ENCODE measurements at regions not wholly inside any gene's neighbourhood (a gene's known extent, or its start where the extent isn't known, plus 50 kb on each side); places are given as distances from the start of the nearest gene placed in this dataset.

DNA sequence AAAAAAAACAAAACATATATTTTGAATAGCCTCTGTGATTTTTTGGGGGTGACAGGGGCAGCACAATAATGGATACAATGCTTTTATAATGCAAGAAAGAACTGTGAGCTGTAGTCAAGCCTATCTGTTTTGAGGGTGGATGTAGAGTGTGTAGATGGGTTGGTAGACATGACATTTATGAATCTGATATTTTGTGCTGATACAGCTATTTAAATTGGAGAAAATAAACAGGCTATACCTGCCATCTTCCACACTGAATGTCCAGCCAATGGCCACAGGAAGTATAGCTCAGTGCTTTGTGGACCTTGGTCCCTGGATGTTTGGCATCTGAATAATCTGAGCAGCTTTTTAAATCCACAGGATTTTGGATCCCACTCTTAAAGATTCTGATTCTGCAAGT lies 175.0 kb downstream of the NEDD1 start:
- Histone ChIP-seq H3K27ac (ENCODE audit: insufficient read depth in 1 of 2, low read depth in 1 of 2, low read length in 2 of 2, poor library complexity in 1 of 2, severe bottlenecking in 2 of 2) (no peak overlapping the region), H3K4me1 (ENCODE audit: control extremely low read depth in 1 of 4, control insufficient read depth in 4 of 4, insufficient read depth in 4 of 4, low read length in 3 of 4) (no peaks in the 10 kb centered on the region), H3K36me3 (ENCODE audit: control insufficient read depth in 4 of 4, insufficient read depth in 4 of 4, low read length in 3 of 4) (no peaks in the 10 kb centered on the region), H3K27me3 (replicated peaks in 2 of 5; ENCODE audit: control insufficient read depth in 4 of 5, insufficient read depth in 5 of 5, low read length in 4 of 5) (no peaks in the 10 kb centered on the region), H3K9me3 (ENCODE audit: control extremely low read depth in 1 of 5, control insufficient read depth in 4 of 5, insufficient read depth in 2 of 5, low read depth in 1 of 5, low read length in 4 of 5) (no peaks in the 10 kb centered on the region), H3K4me3 (ENCODE audit: control insufficient read depth in 1 of 7, extremely low read depth in 1 of 7, insufficient read depth in 4 of 7, low read depth in 2 of 7, low read length in 6 of 7) (no peak overlapping the region)
- DNase-seq: no peak
- CTCF ChIA-PET: no interaction called here
- POLR2A ChIA-PET: no interaction called here

DNA sequence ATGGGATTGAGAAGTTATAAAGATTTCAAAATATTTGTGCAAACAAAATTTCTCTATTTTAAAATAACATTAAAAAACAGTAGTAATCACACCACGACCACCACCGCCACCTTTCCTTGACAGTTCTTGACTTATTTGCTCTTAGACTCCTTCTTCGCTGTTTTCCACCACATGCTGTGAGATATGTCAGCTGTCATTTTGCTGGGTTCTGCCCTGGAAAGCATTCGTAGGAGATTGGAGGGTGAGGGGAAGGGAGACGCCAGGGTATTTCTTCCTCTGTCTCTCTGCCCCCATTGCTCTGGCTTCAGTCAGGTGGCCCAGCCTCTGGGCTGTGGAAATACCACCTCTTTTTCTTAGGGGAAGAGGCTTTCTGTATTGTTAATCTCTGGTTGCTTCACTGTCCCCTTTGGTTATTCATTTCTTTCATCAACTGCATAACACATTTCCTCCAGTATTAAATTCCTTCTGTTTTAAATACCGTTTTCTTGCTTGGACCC lies 186.2 kb downstream of the NEDD1 start:
- no peaks in the 10 kb centered on the region for H3K36me3 ChIP-seq (ENCODE audit: control insufficient read depth in 4 of 4, insufficient read depth in 4 of 4, low read length in 3 of 4)
- no peaks in the 10 kb centered on the region for H3K4me1 ChIP-seq (ENCODE audit: control extremely low read depth in 1 of 4, control insufficient read depth in 4 of 4, insufficient read depth in 4 of 4, low read length in 3 of 4)
- no CpG with 5 or more reads among the region's 6 CpGs for WGBS (ENCODE audit: insufficient coverage)
- H3K4me3 ChIP-seq (ENCODE audit: control insufficient read depth in 1 of 7, extremely low read depth in 1 of 7, insufficient read depth in 4 of 7, low read depth in 2 of 7, low read length in 6 of 7): no peak overlapping the region
- no peaks in the 10 kb centered on the region for H3K27me3 ChIP-seq (replicated peaks in 2 of 5; ENCODE audit: control insufficient read depth in 4 of 5, insufficient read depth in 5 of 5, low read length in 4 of 5)
- H3K27ac ChIP-seq (ENCODE audit: insufficient read depth in 1 of 2, low read depth in 1 of 2, low read length in 2 of 2, poor library complexity in 1 of 2, severe bottlenecking in 2 of 2): no peak overlapping the region
- no peaks in the 10 kb centered on the region for H3K9me3 ChIP-seq (ENCODE audit: control extremely low read depth in 1 of 5, control insufficient read depth in 4 of 5, insufficient read depth in 2 of 5, low read depth in 1 of 5, low read length in 4 of 5)
- ChIA-PET POLR2A (no interaction called here), CTCF (no interaction called here)
- DNase-seq: no peak

DNA sequence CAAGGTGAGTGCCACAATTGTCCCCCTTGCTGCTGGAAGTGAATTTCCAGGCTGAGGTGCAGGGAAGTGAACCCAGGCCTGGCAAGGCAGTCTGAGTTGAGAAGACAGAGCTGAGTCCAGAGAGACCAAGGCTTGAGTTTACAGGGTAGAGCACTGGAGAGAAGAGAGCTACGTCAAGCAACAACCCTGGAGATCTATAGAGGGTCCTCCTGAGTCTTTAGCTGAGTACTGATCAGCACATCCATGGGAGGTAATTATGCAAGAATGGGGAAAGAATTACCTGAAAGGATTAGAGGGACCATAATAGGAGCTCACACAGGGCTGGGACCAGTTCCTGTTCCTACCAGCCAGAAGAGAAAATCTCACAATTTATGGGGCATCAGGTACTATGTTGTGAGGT lies 190.7 kb downstream of the NEDD1 start:
- no peak overlapping the region for H3K27ac ChIP-seq (ENCODE audit: insufficient read depth in 1 of 2, low read depth in 1 of 2, low read length in 2 of 2, poor library complexity in 1 of 2, severe bottlenecking in 2 of 2)
- no peaks in the 10 kb centered on the region for H3K27me3 ChIP-seq (replicated peaks in 2 of 5; ENCODE audit: control insufficient read depth in 4 of 5, insufficient read depth in 5 of 5, low read length in 4 of 5)
- H3K4me1 ChIP-seq (ENCODE audit: control extremely low read depth in 1 of 4, control insufficient read depth in 4 of 4, insufficient read depth in 4 of 4, low read length in 3 of 4): no peaks in the 10 kb centered on the region
- DNase-seq: no peak
- no peaks in the 10 kb centered on the region for H3K9me3 ChIP-seq (ENCODE audit: control extremely low read depth in 1 of 5, control insufficient read depth in 4 of 5, insufficient read depth in 2 of 5, low read depth in 1 of 5, low read length in 4 of 5)
- ChIA-PET CTCF (no interaction called here), POLR2A (interaction anchor here (0.6 kb wide), 1 partner anchor 82 kb away, joined by 6 read pairs; no protein-coding TSS in a partner anchor)
- 89% methylated on average over 1 of the region's 1 CpG for WGBS (ENCODE audit: insufficient coverage)
- H3K4me3 ChIP-seq (ENCODE audit: control insufficient read depth in 1 of 7, extremely low read depth in 1 of 7, insufficient read depth in 4 of 7, low read depth in 2 of 7, low read length in 6 of 7): no peak overlapping the region
- no peaks in the 10 kb centered on the region for H3K36me3 ChIP-seq (ENCODE audit: control insufficient read depth in 4 of 4, insufficient read depth in 4 of 4, low read length in 3 of 4)

DNA sequence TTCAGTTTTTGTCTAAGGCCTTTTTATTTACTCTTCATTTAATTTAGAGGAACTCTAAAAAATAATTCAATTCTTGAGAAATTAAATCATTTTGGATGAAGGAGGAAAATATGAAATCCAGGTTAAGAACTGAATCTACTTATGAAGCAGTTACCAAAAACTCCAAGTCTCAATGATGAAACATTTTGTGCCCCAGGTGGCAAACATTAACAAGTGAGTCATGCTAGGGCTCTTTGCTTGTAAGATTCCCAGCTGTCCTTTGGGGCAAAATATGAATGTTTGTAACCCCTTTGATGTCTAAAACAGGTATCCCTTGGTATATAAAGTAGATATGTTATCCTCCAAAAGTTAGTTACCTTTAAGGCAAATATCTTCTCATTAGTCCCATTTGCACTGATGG lies 202.4 kb downstream of the NEDD1 start:
- Histone ChIP-seq H3K9me3 (ENCODE audit: control extremely low read depth in 1 of 5, control insufficient read depth in 4 of 5, insufficient read depth in 2 of 5, low read depth in 1 of 5, low read length in 4 of 5) (no peaks in the 10 kb centered on the region), H3K36me3 (ENCODE audit: control insufficient read depth in 4 of 4, insufficient read depth in 4 of 4, low read length in 3 of 4) (no peaks in the 10 kb centered on the region), H3K4me1 (ENCODE audit: control extremely low read depth in 1 of 4, control insufficient read depth in 4 of 4, insufficient read depth in 4 of 4, low read length in 3 of 4) (no peaks in the 10 kb centered on the region), H3K27me3 (replicated peaks in 2 of 5; ENCODE audit: control insufficient read depth in 4 of 5, insufficient read depth in 5 of 5, low read length in 4 of 5) (no peaks in the 10 kb centered on the region), H3K27ac (ENCODE audit: insufficient read depth in 1 of 2, low read depth in 1 of 2, low read length in 2 of 2, poor library complexity in 1 of 2, severe bottlenecking in 2 of 2) (no peak overlapping the region), H3K4me3 (ENCODE audit: control insufficient read depth in 1 of 7, extremely low read depth in 1 of 7, insufficient read depth in 4 of 7, low read depth in 2 of 7, low read length in 6 of 7) (no peak overlapping the region)
- DNase-seq: no peak
- ChIA-PET CTCF (no interaction called here), POLR2A (interaction anchor here (0.7 kb wide), 1 partner anchor 936 kb away, joined by 3 read pairs; no protein-coding TSS in a partner anchor)

DNA sequence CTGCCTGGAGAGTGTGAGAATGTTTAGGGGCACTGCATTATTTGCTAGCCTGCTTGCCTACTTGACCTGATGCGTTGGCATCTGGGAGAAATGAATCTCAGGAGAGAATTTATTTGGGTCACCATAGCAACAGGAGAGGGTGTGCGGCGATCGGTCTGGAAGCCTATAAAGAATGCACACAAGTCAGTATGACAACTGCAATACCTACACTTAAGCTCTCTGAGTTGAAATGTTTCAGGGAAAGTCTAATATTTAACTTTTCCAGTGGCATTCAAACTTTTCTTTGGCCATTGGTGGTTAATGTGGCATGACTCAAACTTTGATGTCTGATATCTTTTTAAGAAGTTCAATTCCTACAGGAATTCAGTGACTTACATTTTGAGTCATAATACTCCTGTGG lies 205.1 kb downstream of the NEDD1 start:
- no CpG with 5 or more reads among the region's 4 CpGs for WGBS (ENCODE audit: insufficient coverage)
- Histone ChIP-seq H3K4me1 (ENCODE audit: control extremely low read depth in 1 of 4, control insufficient read depth in 4 of 4, insufficient read depth in 4 of 4, low read length in 3 of 4) (no peaks in the 10 kb centered on the region), H3K36me3 (ENCODE audit: control insufficient read depth in 4 of 4, insufficient read depth in 4 of 4, low read length in 3 of 4) (no peaks in the 10 kb centered on the region), H3K27me3 (replicated peaks in 2 of 5; ENCODE audit: control insufficient read depth in 4 of 5, insufficient read depth in 5 of 5, low read length in 4 of 5) (no peaks in the 10 kb centered on the region), H3K9me3 (ENCODE audit: control extremely low read depth in 1 of 5, control insufficient read depth in 4 of 5, insufficient read depth in 2 of 5, low read depth in 1 of 5, low read length in 4 of 5) (no peaks in the 10 kb centered on the region), H3K4me3 (ENCODE audit: control insufficient read depth in 1 of 7, extremely low read depth in 1 of 7, insufficient read depth in 4 of 7, low read depth in 2 of 7, low read length in 6 of 7) (no peak overlapping the region), H3K27ac (ENCODE audit: insufficient read depth in 1 of 2, low read depth in 1 of 2, low read length in 2 of 2, poor library complexity in 1 of 2, severe bottlenecking in 2 of 2) (no peak overlapping the region)
- ChIA-PET CTCF (no interaction called here), POLR2A (interaction anchor here (0.7 kb wide), 1 partner anchor 361 kb away, joined by 3 read pairs; no protein-coding TSS in a partner anchor)
- DNase-seq: no peak

DNA sequence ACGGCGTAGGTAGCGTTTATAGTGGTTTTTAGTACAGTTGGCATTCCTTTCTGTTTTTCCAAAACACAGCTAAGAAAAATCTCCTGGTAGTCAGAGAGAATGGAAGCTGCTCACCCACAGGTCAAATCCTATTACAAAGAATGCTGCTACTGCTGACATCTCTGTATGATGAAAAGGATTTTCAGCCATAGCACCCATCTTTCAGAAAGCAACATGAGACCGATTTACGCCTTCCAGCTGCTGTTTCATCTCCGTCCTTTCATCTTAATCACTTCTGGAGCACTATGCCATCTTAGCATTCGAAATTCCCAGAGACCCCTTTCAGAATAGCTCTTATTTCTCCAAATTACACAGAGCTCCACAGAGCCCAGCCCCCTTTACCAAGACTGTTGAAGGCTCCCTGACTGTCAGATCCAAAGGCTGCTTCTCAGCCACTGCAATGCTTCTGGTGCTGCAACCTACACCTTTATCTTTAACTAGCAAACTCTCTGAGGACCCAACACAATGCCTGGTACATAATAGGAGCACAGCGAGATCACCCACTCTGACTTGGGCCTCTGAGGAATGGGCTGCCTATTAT lies 211.8 kb downstream of the NEDD1 start:
- Histone ChIP-seq H3K27ac (ENCODE audit: insufficient read depth in 1 of 2, low read depth in 1 of 2, low read length in 2 of 2, poor library complexity in 1 of 2, severe bottlenecking in 2 of 2) (no peak overlapping the region), H3K36me3 (ENCODE audit: control insufficient read depth in 4 of 4, insufficient read depth in 4 of 4, low read length in 3 of 4) (no peaks in the 10 kb centered on the region), H3K4me3 (ENCODE audit: control insufficient read depth in 1 of 7, extremely low read depth in 1 of 7, insufficient read depth in 4 of 7, low read depth in 2 of 7, low read length in 6 of 7) (no peak overlapping the region), H3K4me1 (ENCODE audit: control extremely low read depth in 1 of 4, control insufficient read depth in 4 of 4, insufficient read depth in 4 of 4, low read length in 3 of 4) (no peaks in the 10 kb centered on the region), H3K27me3 (replicated peaks in 2 of 5; ENCODE audit: control insufficient read depth in 4 of 5, insufficient read depth in 5 of 5, low read length in 4 of 5) (no peaks in the 10 kb centered on the region), H3K9me3 (ENCODE audit: control extremely low read depth in 1 of 5, control insufficient read depth in 4 of 5, insufficient read depth in 2 of 5, low read depth in 1 of 5, low read length in 4 of 5) (peaks cover 0 to 2% (median 0%) of the 10 kb centered on the region in 5 experiments)
- WGBS (ENCODE audit: insufficient coverage): 95% methylated on average over 5 of the region's 8 CpGs
- DNase-seq: no peak
- ChIA-PET CTCF (interaction anchor here (1.2 kb wide), 1 partner anchor 30 kb away, joined by 3 read pairs; no protein-coding TSS in a partner anchor), POLR2A (no interaction called here)

DNA sequence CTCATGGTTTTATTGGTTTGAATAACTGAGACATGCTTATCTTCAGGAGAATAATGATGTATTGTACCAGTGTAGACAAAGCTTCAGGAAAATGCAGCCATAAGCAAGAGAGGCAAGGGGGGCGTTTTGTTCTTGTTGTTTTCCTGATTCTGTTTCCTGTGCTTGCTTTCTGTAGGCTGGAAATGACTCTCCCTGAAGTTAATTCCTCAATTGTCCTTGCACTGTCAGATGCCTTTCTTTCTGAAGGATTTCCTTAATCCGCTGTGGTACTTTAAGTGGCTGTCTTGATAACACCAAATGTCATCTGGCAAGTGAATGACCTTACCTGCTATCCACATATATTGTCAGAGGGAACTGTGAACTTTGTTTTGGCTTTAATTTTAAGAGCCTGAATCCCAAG lies 220.0 kb downstream of the NEDD1 start:
- ChIA-PET CTCF (no interaction called here), POLR2A (no interaction called here)
- Histone ChIP-seq H3K4me1 (ENCODE audit: control extremely low read depth in 1 of 4, control insufficient read depth in 4 of 4, insufficient read depth in 4 of 4, low read length in 3 of 4) (no peaks in the 10 kb centered on the region), H3K4me3 (ENCODE audit: control insufficient read depth in 1 of 7, extremely low read depth in 1 of 7, insufficient read depth in 4 of 7, low read depth in 2 of 7, low read length in 6 of 7) (no peak overlapping the region), H3K27me3 (replicated peaks in 2 of 5; ENCODE audit: control insufficient read depth in 4 of 5, insufficient read depth in 5 of 5, low read length in 4 of 5) (peaks cover 0 to 2% (median 0%) of the 10 kb centered on the region in 5 experiments), H3K36me3 (ENCODE audit: control insufficient read depth in 4 of 4, insufficient read depth in 4 of 4, low read length in 3 of 4) (no peaks in the 10 kb centered on the region), H3K9me3 (ENCODE audit: control extremely low read depth in 1 of 5, control insufficient read depth in 4 of 5, insufficient read depth in 2 of 5, low read depth in 1 of 5, low read length in 4 of 5) (no peaks in the 10 kb centered on the region), H3K27ac (ENCODE audit: insufficient read depth in 1 of 2, low read depth in 1 of 2, low read length in 2 of 2, poor library complexity in 1 of 2, severe bottlenecking in 2 of 2) (no peak overlapping the region)
- WGBS (ENCODE audit: insufficient coverage): 63% methylated on average over 2 of the region's 2 CpGs
- DNase-seq: no peak
